Tibial artery (tissue), 4 donors: ENCODE measurements at regions not wholly inside any gene's neighbourhood (a gene's known extent, or its start where the extent isn't known, plus 50 kb on each side); places are given as distances from the start of the nearest gene placed in this dataset.

ENCODE experiments used
- DNase-seq, 2 donors: peaks; one replicate each; pipeline ENCODE4 v3.0.0-alpha.2; 2019
- H3K27ac ChIP-seq, 2 donors: fragments of 200-600 bp; sonication (generic) in 1 of 2; 1 replicate in 1 of 2; 2 replicates in 1 of 2; pipeline ENCODE4 v1.5.1; 2018 to 2019; ENCODE audit warnings: mild to moderate bottlenecking in 1 of 2
- H3K27me3 ChIP-seq, 2 donors: fragments of 200-600 bp; sonication (generic) in 1 of 2; one replicate each; pipeline versions ENCODE4 v1.5.1 to v1.6.0; 2016 to 2019
- H3K36me3 ChIP-seq, 3 donors: fragments of 200-600 bp; sonication (generic) in 2 of 3; one replicate each; pipeline ENCODE4 v1.5.1; 2016 to 2019; ENCODE audit warnings: mild to moderate bottlenecking in 2 of 3
- H3K4me1 ChIP-seq, 4 donors: fragments of 200-600 bp; sonication (generic) in 2 of 4; 1 replicate in 3 of 4; 2 replicates in 1 of 4; pipeline ENCODE4 v1.5.1; 2016 to 2019
- H3K4me3 ChIP-seq, 2 donors: fragments of 200-600 bp; sonication (generic) in 1 of 2; 1 replicate in 1 of 2; 2 replicates in 1 of 2; pipeline ENCODE4 v1.5.1; 2018 to 2019; ENCODE audit warnings: mild to moderate bottlenecking in 2 of 2
- H3K9me3 ChIP-seq, 3 donors: fragments of 200-600 bp; sonication (generic) in 1 of 3; one replicate each; pipeline ENCODE4 v1.5.1; 2016 to 2019
- intact Hi-C: fragments of 100-400 bp; cut with DNase I; formaldehyde crosslinking; loops from one replicate; pipeline ENCODE4 v1.15.0; 2023; ENCODE audit warnings: low total_unique reads
- TF ChIP-seq, protein P1 (sequence below), 2 experiments: fragments of 200-600 bp in 1 of 2; fragments of 450-650 bp in 1 of 2; IDR thresholded peaks; one replicate each; pipeline ENCODE4 v1.5.1; 2017 to 2019; ENCODE audit warnings: antibody characterized with exemption in 2 of 2, mild to moderate bottlenecking in 1 of 2, moderate library complexity in 1 of 2

DNA sequence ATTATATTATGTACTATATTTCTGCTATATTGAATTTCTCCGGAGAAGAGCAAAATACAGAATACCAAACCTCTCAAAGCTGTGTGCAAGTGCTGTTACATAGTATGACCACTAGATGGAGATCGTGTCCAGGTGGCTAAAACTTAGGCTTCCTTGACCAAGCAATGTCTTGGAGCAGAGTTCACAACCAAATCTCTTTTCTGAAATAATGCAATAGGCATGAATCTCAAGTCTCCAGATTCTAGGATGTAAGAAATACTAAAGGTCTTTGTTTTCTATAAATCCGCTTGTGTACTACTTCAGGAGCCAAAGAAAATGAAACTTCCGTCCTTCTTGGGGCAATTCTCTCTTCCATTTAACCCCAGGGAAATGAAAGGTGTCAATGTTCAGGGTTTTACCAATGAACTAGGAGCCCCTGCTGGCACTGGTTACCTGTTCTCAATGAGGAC lies 181.5 kb upstream of the RAI14 start:
- Histone ChIP-seq H3K36me3 (no peaks in the 10 kb centered on the region), H3K9me3 (no peaks in the 10 kb centered on the region), H3K4me3 (no peak overlapping the region), H3K4me1 (peaks cover 0 to 4% (median 1%) of the 10 kb centered on the region in 4 donors), H3K27me3 (peaks cover 0 to 2% of the 10 kb centered on the region in 2 donors), H3K27ac (no peak overlapping the region)
- intact Hi-C loops, result loop anchor here (2.0 kb wide), 1 partner anchor 528 kb away; no protein-coding TSS in a partner anchor
- no peak for DNase-seq
- TF ChIP-seq, protein P1, sequence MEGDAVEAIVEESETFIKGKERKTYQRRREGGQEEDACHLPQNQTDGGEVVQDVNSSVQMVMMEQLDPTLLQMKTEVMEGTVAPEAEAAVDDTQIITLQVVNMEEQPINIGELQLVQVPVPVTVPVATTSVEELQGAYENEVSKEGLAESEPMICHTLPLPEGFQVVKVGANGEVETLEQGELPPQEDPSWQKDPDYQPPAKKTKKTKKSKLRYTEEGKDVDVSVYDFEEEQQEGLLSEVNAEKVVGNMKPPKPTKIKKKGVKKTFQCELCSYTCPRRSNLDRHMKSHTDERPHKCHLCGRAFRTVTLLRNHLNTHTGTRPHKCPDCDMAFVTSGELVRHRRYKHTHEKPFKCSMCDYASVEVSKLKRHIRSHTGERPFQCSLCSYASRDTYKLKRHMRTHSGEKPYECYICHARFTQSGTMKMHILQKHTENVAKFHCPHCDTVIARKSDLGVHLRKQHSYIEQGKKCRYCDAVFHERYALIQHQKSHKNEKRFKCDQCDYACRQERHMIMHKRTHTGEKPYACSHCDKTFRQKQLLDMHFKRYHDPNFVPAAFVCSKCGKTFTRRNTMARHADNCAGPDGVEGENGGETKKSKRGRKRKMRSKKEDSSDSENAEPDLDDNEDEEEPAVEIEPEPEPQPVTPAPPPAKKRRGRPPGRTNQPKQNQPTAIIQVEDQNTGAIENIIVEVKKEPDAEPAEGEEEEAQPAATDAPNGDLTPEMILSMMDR (IDR thresholded peaks at IDR 0.05), result peak; percentile 94 to 98

DNA sequence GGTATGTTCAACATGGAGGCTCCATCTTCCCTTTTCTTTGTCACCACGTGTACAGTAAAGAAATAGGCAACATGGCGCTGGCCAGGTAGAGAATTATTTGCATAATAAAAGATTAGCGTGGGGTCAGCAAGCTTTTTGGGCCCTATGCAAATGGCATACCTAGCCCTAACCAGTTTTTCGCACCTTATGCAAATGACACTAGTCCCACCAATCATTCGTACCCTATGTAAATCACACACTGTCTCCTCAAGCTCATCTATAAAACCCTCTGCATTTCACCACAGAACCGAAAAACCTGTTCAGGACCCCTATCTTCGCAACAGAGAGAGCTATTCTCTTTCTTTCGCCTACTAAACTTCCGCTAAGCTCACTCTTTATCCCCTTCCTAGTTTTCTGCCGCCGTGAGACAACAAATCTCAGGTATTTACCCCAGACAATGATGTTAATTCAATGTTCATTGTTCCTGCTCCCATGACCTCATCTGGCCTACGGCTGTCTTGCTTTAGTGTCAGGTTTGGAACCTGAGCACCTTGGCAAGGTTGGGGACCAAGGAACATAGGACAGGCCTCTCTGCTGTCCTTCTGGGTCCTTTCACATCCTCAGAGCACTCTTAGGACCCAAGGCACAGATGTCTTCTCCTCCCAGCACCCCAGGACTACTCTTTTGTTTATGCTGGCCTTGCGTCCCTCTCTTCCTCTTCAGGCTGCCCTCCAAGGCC lies 180.7 kb upstream of the RAI14 start:
- H3K27me3 ChIP-seq, result peaks cover 0 to 2% of the 10 kb centered on the region in 2 donors
- TF ChIP-seq, protein P1 (IDR thresholded peaks at IDR 0.05), result no peak
- H3K36me3 ChIP-seq, result no peaks in the 10 kb centered on the region
- intact Hi-C loops, result loop anchor here (2.0 kb wide), 1 partner anchor 527 kb away; no protein-coding TSS in a partner anchor
- H3K4me3 ChIP-seq, result no peak overlapping the region
- H3K9me3 ChIP-seq, result no peaks in the 10 kb centered on the region
- H3K4me1 ChIP-seq, result peaks cover 0 to 4% (median 1%) of the 10 kb centered on the region in 4 donors
- no peak for DNase-seq
- no peak overlapping the region for H3K27ac ChIP-seq

DNA sequence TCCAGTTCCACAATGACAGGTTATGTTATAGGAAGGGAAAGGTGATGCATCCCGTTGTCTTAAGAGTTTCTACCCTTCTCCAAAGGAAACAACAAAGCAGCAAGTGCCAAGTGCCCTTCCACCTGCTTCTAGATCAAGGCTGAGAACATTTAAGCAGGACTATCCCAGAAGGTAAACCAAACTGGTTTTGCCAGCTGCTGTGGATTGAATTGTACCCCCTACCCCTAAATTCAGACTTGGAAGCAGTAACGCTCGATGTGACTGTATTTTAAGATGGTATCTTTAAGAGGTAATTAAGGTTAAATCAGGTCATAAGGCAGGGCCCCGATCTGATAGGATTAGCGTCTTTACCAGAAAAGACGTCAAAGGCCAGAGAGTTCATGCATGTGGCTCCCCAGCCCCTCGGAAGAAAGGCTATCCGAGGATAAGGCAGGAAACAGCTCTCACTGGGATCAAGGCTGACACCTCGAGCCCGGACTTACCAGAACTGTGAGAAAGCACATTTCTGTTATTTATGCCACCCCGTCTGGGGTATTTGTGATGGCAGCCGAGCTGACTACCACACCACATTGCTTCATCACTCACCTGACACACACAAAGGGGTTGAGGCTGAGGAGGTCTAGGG lies 179.1 kb upstream of the RAI14 start:
- H3K4me3 ChIP-seq, result no peak overlapping the region
- peaks cover 0 to 4% (median 1%) of the 10 kb centered on the region in 4 donors for H3K4me1 ChIP-seq
- no peak overlapping the region for H3K27ac ChIP-seq
- no peaks in the 10 kb centered on the region for H3K9me3 ChIP-seq
- no peaks in the 10 kb centered on the region for H3K36me3 ChIP-seq
- TF ChIP-seq, protein P1 (IDR thresholded peaks at IDR 0.05), result no peak
- DNase-seq, result no peak
- peaks cover 0 to 2% of the 10 kb centered on the region in 2 donors for H3K27me3 ChIP-seq
- intact Hi-C loops, result no loop called here

DNA sequence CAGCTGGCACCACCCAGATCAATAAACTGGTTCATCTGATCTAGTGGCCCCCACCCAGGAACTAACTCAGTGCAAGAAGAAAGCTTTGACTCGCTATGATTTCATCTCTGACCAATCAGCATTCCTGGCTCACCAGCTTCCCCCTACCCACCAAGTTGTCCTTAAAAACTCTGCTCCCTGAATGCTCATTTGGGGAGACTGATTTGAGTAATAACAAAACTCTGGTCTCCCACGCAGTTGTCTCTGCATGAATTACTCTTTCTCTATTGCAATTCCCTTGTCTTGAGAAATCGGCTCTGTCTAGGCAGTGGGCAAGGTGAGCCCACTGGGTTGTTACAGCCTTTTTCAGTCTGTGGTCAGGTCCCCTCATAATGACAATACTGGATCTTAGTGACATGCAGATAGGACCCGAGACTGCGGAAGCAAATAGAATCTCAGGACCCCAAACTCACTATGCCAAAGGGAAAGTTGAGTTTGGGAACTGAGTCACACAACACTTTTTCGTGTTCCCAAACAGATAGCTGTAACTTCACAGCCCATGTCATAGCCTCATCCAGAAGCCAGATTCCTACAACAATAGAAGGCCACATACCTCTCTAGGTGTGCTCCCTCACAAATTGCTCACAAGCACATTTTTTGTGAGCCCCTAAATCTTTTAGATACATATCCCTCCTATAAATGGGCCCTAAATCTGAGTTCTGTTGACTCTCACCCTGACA lies 175.2 kb upstream of the RAI14 start:
- TF ChIP-seq, protein P1 (IDR thresholded peaks at IDR 0.05), result no peak
- H3K9me3 ChIP-seq, result no peaks in the 10 kb centered on the region

DNA sequence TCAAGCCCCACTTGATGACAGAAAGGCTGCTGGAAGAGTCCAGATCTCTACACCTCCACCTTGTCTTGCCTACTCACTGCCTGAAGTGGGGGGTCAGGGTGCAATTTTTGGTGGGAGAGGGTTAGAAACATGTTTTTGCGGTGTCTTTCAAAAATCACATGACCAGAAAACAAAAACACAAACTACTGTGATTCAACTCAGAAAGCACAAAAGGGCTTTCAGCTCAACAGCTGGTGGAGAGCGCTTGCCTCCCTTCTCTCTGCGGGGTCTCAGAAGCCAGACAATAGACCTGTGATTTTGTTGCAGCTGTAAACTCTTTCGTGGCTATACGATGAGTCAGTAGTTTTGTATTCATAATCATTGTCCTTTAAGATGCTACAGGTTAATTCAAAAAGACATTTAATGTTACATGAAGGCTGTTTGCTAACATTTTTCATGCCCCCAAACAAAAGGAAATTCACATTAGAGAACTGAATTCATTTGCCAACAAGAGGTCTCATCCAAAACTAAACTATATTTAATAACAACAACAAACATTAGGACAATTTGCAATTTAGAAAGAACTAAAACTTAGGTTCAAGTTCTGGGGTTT lies 172.6 kb upstream of the RAI14 start:
- DNase-seq, result no peak
- H3K4me1 ChIP-seq, result peaks cover 0 to 23% (median 17%) of the 10 kb centered on the region in 4 donors
- intact Hi-C loops, result loop anchor here (5.0 to 10.0 kb wide), 2 partner anchors 171 to 414 kb away; partner anchors contain the start of gene RAI14
- no peak overlapping the region for H3K27ac ChIP-seq
- no peaks in the 10 kb centered on the region for H3K9me3 ChIP-seq
- H3K4me3 ChIP-seq, result no peak overlapping the region
- H3K27me3 ChIP-seq, result no peaks in the 10 kb centered on the region
- H3K36me3 ChIP-seq, result no peaks in the 10 kb centered on the region
- TF ChIP-seq, protein P1 (IDR thresholded peaks at IDR 0.05), result no peak

More for the DNA sequence above, 175.2 kb upstream of the RAI14 start:
- Histone ChIP-seq H3K4me3 (no peak overlapping the region), H3K4me1 (no peaks in the 10 kb centered on the region), H3K27me3 (peaks cover 0 to 2% of the 10 kb centered on the region in 2 donors), H3K36me3 (no peaks in the 10 kb centered on the region), H3K27ac (no peak overlapping the region)
- intact Hi-C loops, result loop anchor here (5.0 to 10.0 kb wide), 2 partner anchors 174 to 416 kb away; partner anchors contain the start of gene RAI14
- DNase-seq, result no peak
